SIG-M5 treated with dmso at 0.1 percent for 504 hours (cell line): ENCODE measurements at regions not wholly inside any gene's neighbourhood (a gene's known extent, or its start where the extent isn't known, plus 50 kb on each side); places are given as distances from the start of the nearest gene placed in this dataset.
"Not testable (repeated sequence)": the region's sequence is repeated elsewhere in the genome, so short reads cannot be mapped to it uniquely, and the experiment has no call there.

ENCODE experiments used
- DNase-seq: peaks from one replicate; lab custom pipeline; 2025; ENCODE audit not compliant: unreplicated experiment; lab: John Stamatoyannopoulos, UW

- DNase-seq: no peak
These were observed 140.1 kb upstream of the DAPK1 start for GRCh38 chr9:87357600-87357999.

DNA sequence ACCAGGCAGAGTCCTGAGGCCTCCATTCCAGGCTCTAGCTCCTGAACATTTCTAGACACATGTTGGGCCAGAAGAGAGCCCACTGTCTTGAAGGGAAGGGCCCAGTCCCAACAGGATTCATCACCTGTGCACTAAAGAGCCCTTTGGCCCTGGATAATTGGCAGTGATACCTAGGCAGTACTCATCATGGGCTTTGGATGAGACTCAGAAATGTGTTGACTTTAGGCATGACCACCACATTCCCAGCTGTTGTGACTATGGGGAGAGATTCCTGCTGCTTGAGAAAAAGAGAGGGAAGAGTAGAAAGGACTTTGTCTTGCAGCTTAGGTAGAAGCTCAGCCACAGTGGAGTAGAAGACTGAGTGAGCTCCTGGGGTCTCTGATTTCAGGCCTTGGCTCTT is 138.4 kb upstream of the DAPK1 start:
- no peak for DNase-seq

DNA sequence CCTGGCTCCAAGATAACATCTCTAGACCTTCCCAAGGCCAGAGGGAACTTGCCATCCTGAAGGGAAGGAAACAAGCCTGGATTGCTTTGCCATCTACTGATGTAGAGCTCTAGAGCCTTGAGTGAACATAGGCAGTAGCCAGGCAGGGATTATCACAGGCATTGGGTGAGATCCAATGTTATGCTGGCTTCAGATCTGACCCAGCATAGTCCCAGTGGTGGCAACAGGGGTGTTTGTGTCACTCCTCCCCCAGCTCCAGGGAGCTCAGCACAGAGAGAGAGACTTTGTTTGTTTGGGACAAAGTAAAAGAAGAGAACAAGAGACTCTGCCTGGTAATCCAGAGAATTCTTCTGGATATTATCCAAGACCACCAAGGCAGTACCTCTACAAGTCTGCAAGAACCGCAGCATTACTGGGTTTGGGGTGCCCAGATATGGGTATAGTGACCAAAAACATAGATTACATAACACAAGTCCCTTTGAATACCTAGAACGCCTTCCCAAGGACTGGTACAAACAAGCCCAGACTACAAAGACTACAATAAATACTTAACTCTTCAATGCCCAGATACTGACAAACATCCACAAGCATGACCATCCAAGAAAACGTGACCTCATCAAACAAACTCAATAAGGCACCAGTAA is 137.6 kb upstream of the DAPK1 start:
- no peak for DNase-seq

GRCh38 chr9:87370049-87370685 is 127.5 kb upstream of the DAPK1 start:
- DNase-seq: no peak

- DNase-seq: no peak
These were observed 125.8 kb upstream of the DAPK1 start for GRCh38 chr9:87371795-87372355.

DNA sequence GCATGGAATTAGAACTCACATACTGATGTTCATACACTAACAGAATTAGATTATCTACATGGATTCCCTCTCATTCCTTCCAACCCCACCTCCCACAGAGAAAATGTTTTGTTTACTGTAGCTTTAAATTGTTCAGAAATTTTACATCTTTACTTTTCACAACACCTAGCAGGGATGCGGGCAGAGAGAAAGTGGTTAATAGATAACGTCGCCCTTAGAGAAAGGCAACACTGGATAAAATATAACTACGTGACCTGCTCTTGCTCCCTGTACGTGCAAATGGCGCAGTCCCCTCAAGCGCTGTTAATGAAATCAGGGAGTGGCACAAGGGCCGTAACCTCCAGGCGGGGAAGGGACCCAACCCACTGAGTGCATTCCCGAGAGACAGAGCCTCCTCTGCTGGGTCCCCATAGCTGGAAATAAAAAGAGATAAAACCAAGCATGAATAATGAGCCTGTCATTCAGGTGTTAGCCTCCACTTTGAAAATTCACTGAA is 125.3 kb upstream of the DAPK1 start:
- DNase-seq: no peak

- DNase-seq: not testable (repeated sequence)
These were observed 123.4 kb upstream of the DAPK1 start for GRCh38 chr9:87374023-87374919.

DNA sequence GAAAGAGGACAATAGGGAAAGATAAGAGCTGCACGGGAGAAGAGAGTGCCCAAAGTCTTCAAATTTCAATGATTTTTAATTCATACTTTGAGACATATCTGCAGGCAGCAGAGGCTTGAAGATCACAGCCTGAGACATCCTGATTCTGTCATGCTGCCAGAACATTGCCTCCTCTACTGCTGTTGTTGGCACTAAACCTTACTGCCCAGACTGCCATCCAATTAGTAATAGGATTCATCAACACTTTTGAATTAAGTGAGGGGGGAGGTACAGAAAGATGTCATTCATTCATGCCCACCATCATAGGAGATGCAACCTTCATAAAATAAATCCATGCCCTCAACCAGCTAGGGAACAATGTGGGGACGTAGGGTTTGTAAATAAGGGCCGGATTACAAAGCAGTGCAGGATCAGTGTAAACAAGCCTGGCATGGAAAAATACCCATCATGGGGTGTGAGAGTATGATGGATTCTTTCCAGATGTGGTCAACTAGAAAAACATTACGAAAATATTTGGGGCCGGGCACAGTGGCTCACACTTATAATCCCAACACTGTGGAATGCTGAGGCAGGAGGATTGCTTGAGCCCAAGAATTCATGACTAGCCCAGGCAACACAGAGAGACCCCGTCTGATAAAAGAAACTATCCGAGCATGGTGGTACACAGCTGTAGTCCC is 122.1 kb upstream of the DAPK1 start:
- no peak for DNase-seq

- DNase-seq: no peak
These were observed 119.0 kb upstream of the DAPK1 start for GRCh38 chr9:87378676-87379075.

- DNase-seq: no peak
These were observed 118.4 kb upstream of the DAPK1 start for GRCh38 chr9:87379300-87379699.

GRCh38 chr9:87381050-87381711 is 116.5 kb upstream of the DAPK1 start:
- no peak for DNase-seq

DNA sequence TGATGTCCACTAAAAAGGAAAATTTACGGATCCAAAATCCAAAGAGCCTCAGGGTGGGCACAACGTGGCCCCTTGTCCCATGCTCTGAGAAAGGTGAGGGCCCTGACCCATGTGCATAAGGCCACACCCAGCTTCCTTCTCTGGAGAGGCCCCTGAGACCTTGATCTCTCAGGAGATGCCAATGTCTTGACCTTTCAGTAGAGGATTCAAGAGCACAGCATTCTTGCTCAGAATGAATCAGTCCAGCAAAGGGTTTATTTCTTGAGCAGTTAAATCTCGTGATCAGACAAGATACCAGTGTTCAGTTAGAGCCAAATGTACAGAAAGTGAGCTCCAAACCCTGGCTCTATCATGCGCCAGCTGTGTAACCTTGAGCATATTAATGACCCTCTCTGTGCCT is 115.9 kb upstream of the DAPK1 start:
- DNase-seq: no peak

DNA sequence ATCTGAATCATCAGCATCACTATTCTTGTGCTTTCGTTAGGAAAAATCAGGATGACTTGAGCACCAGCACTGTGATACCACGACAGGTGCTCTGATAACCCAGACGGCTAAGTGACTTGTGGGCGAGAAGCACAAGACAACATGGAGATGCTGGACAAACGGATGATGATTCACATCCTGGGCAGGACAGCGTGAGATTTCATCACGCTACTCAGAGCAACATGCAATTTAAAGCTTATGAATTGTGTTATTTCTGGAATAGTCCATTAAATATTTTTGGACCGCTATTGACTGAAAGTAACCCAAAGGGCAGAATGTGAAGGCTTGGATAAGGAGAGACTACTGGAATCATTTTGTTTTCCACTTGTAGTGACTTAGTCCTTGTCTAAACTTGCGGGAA is 114.8 kb upstream of the DAPK1 start:
- DNase-seq: no peak

GRCh38 chr9:87383344-87384150 is 114.1 kb upstream of the DAPK1 start:
- no peak for DNase-seq

DNA sequence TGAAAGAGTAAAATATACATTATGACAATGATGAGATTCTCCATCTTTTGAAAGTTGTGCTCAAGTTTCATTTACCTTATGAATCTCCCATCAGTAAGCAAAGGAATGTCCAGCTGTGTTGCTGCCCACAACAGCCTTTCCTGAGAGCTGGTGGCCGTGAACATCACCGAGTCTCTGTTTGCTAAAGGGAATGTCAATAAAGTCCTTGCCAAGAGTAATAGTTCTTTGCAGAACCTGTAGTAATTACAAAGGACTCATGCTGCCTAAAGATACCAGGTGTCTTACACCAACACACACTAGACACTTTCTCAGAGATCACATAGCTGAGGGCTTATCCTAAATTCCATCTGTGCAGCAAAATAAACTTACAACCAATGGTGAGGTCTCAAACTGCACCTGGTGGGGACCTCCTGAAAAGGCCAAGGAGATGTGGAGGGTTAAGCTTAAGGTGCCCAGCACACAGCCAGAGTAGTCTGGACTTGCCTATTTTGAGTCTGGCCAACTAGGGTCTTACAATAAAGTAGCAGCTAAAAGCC is 111.1 kb upstream of the DAPK1 start:
- peak; percentile 49 for DNase-seq

DNA sequence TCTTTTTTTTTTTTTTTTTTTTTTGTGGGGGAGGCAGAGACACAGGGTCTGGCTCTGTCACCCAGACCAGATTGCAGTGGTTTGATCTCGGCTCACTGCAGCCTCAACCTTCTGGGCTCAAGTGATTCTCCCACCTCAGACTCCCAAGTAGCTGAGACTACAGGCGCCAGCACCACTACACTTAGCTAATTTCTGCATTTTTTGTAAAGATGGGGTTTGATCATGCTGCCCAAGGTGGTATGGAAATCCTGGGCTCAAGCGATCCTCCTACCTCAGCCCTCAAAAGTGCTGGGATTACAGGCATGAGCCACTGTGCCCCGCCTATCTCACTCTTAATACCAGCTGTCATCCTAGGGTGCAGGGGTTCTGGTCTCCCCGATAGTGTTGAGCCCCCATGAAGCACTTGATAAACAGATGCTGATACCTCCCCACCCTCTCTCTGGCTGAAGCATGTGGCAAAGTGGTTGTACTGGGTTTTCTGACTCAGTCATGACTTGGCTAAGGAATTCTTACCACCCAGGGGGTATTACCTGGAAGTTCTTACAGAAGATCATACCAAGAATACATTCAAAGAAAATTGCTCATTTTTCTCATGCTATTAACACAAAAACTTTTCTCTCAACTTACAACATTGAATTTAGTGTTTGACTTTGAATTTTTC is 110.2 kb upstream of the DAPK1 start:
- no peak for DNase-seq

DNA sequence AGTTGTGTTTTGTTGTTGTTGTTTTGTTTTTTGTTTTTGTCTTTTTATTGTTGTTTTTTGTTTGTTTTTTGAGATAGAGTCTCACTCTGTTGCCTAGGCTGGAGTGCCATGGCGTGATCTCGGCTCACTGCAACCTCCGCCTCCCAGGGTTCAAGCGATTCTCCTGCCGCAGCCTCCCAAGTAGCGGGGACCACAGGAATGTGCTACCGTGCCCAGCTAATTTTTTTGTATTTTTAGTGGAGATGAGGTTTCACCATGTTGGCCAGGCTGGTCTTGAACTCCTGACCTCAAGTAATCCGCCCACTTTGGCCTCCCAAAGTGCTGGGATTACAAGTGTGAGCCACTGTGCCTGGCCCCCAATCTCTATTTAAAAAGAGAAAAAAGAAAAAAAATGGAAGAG is 109.0 kb upstream of the DAPK1 start:
- DNase-seq: not testable (repeated sequence)

GRCh38 chr9:87389936-87390335 is 107.7 kb upstream of the DAPK1 start:
- DNase-seq: no peak

DNA sequence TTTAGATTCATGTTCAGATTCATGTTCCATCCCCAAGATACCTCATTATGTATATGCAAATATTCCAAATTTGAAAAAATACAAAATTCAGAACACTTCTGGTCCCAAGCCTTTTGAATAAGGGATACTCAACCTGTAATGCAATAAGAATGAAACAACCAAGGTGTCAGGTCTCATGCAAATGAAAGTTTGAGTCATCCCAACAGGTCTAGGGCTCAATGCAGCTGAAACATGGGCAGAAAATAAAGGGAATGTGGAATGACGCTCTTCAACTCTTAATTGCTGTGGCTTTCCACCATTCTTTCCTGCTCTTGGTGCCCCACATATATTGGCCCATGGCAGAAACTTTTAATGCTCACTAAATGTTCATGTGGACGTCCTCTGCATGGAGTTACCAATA is 107.3 kb upstream of the DAPK1 start:
- no peak for DNase-seq
